Dendritic cell treated with granulocyte-macrophage colony-stimulating factor and Interleukin-4, amounts not matched to agents 40 ng/mL and 50 ng/mL, for 4 days (primary cell): ENCODE measurements at regions not wholly inside any gene's neighbourhood (a gene's known extent, or its start where the extent isn't known, plus 50 kb on each side); places are given as distances from the start of the nearest gene placed in this dataset.

Source experiments
- H3K27ac Mint-ChIP-seq: one replicate; pipeline ENCODE4 v1.8.0; 2022; ENCODE audit warnings: mild to moderate bottlenecking, mixed read lengths
- H3K27me3 Mint-ChIP-seq: one replicate; pipeline ENCODE4 v1.8.0; 2022; ENCODE audit warnings: mild to moderate bottlenecking, mixed read lengths
- H3K36me3 Mint-ChIP-seq: one replicate; pipeline ENCODE4 v1.8.0; 2022; ENCODE audit warnings: low read depth, mixed read lengths
- H3K4me1 Mint-ChIP-seq: one replicate; pipeline ENCODE4 v1.8.0; 2022; ENCODE audit warnings: low read depth, mixed read lengths
- H3K4me3 Mint-ChIP-seq: one replicate; pipeline ENCODE4 v1.8.0; 2022; ENCODE audit warnings: mild to moderate bottlenecking, moderate library complexity, mixed read lengths
- H3K9me3 Mint-ChIP-seq: one replicate; pipeline ENCODE4 v1.8.0; 2022; ENCODE audit warnings: mixed read lengths
- intact Hi-C: fragments of 100-400 bp; cut with micrococcal nuclease; formaldehyde crosslinking; loops from one replicate; pipeline ENCODE4 v1.15.0; 2022

DNA sequence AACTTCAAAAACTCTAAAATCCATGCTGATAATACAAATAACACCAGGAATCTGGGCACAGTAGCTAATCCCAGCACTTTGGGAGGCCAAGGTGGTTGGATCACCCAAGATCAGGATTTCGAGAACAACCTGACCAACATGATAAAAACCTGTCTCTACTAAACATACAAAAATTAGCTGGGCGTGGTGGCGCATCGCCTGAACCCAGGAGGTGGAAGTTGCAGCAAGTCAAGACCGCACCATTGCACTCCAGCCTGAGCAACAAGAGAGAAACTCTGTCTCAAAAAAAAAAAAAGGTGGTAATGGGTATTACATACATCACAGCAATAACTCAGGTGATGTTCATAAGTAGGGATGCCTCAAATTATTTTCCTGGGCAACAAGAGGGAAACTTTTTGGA lies 315.0 kb upstream of the MEOX2 start:
- no peaks in the 10 kb centered on the region for H3K27me3 Mint-ChIP-seq
- intact Hi-C loops: no loop called here
- H3K4me3 Mint-ChIP-seq: no peak overlapping the region
- H3K27ac Mint-ChIP-seq: no peak overlapping the region
- H3K36me3 Mint-ChIP-seq: no peaks in the 10 kb centered on the region
- H3K9me3 Mint-ChIP-seq: no peaks in the 10 kb centered on the region
- H3K4me1 Mint-ChIP-seq: no peaks in the 10 kb centered on the region

DNA sequence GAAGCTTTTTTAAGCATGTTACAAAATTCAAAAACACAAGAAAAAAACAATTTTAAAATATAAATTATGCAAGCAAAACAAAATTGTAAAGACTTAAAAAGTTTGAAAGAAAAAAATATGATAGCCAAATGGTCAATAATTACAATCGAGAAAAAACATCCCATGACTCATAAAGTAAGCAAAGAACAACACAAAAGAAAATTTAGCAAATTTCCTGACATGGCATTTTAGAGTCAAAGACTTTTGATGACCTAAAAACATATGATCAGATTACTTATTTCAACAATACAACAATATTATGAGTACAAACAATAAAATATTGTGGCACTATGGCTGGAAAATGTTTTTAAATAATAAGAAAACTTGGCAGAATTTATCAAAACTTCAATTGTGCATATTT lies 312.1 kb upstream of the MEOX2 start:
- Mint-ChIP-seq H3K36me3 (no peaks in the 10 kb centered on the region), H3K27me3 (no peaks in the 10 kb centered on the region), H3K4me1 (no peaks in the 10 kb centered on the region), H3K4me3 (no peak overlapping the region), H3K27ac (no peak overlapping the region), H3K9me3 (no peaks in the 10 kb centered on the region)
- intact Hi-C loops: no loop called here

DNA sequence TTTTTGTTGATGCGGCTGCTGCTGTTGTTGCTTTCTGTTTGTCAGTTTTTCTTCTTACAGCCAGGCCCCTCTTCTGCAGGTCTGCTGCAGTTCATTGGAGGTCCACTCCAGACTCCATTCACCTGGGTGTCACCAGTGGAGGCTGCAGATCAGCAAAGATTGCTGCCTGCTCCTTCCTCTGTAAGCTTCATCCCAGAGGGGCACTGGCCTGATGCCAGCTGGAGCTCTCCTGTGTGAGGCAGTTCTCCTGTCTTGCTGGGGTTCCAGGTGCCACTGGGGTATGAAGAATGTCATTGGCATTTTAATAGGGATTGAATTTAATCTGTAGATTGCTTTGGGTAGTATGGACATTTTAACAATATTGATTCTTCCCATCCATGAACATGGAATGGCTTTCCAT lies 308.5 kb upstream of the MEOX2 start:
- Mint-ChIP-seq H3K27ac (no peak overlapping the region), H3K9me3 (no peaks in the 10 kb centered on the region), H3K27me3 (no peaks in the 10 kb centered on the region), H3K4me3 (no peak overlapping the region), H3K36me3 (no peaks in the 10 kb centered on the region), H3K4me1 (no peaks in the 10 kb centered on the region)
- intact Hi-C loops: no loop called here

DNA sequence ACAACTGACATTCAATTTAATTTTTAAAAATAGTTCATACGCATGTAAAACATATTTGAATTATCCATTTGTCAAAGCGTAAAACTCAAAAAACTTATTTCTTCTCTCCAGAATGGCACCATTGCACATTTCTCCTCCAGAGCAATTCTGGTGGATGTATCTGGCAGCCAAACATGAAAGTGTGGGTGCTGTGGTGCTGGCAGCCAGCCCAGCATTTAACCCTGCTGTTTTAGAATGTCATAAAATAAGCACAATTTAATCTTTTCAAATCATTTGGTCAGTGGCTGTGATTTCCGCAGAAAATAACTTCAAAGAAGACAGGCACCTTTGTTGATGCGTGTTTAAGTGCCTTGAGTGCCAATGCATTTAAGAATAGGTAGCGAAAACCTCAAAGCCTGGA lies 302.7 kb upstream of the MEOX2 start:
- intact Hi-C loops: no loop called here
- Mint-ChIP-seq H3K4me3 (no peak overlapping the region), H3K4me1 (no peaks in the 10 kb centered on the region), H3K36me3 (no peaks in the 10 kb centered on the region), H3K27me3 (no peaks in the 10 kb centered on the region), H3K9me3 (no peaks in the 10 kb centered on the region), H3K27ac (no peak overlapping the region)

DNA sequence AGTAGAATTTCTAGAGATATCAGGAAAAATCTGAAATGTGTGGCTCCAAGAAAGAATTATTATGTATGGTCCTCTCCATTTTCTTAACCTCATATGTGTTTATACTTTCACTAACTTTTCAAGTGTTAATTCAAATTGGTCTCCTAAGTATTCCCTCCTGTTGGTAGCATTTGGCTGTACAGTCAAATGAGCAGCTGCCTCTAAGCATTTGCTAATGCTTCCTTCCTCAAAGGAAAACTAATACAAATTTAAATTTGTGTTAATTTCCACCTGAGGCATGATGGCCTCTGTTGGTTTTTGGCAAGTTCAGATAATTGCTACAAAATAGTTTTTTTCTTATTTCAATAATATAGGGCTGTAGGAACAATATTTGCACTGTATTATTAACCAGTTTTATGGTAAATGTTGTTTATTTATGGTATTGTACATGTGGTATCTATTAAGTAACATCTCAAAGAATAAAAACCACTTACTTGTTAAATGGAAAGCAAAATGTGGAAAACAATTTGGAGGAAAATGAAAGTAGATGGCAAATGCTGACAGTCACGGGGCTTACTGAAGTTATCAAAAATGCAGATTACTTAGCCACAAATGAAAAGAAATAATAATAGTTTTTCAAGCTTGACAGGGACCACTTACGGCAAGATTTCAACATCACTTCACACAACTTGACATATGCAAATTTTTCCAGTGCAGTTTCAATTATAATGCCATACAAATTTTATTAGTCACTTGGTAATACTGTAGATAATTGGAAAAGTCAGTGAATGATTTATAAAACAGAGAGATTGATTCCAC lies 299.3 kb upstream of the MEOX2 start:
- H3K4me3 Mint-ChIP-seq: no peak overlapping the region
- H3K27ac Mint-ChIP-seq: no peak overlapping the region
- intact Hi-C loops: no loop called here
- no peaks in the 10 kb centered on the region for H3K27me3 Mint-ChIP-seq
- no peaks in the 10 kb centered on the region for H3K4me1 Mint-ChIP-seq
- no peaks in the 10 kb centered on the region for H3K9me3 Mint-ChIP-seq
- no peaks in the 10 kb centered on the region for H3K36me3 Mint-ChIP-seq

DNA sequence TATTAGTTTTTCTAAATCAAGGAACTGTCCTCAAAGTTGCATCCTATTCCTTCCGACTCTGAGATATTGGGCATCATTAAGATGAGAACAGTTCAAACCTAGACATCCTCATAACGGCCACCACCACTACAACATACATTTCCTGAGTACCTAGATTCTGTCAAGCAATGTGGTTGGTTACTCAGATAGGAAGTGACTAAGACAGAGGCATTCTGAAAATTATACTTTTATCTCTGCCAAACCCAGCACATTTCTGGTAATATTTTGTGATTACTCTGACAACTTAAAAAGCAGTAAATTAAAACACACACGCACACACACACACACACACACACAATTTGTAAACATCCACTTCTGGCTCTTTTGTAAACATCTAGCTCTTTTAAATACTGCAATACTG lies 291.2 kb upstream of the MEOX2 start:
- no peak overlapping the region for H3K4me3 Mint-ChIP-seq
- H3K9me3 Mint-ChIP-seq: no peaks in the 10 kb centered on the region
- H3K4me1 Mint-ChIP-seq: peaks cover 7% of the 10 kb centered on the region
- H3K27ac Mint-ChIP-seq: no peak overlapping the region
- H3K36me3 Mint-ChIP-seq: no peaks in the 10 kb centered on the region
- intact Hi-C loops: no loop called here
- no peaks in the 10 kb centered on the region for H3K27me3 Mint-ChIP-seq

DNA sequence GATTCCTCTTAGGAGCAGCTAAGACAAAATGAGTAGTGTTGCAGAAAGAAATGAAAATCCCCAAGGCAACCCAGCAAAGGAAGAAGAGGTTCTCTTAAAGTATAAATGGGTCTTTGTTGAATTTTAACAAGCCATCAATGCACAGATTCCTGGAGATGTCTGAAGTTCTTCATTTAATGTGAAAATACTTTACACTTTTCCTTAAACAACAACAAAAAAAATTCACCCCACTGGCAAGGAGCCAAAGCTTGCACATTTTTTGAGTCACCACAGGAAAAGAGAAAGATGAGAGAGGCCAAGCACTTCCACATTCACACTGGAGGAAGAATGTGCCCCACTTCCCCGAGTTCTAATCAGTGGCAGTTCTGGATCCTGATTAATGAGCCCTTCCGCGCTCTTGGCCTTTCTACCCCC lies 286.4 kb upstream of the MEOX2 start:
- Mint-ChIP-seq H3K4me1 (peaks cover 7% of the 10 kb centered on the region), H3K9me3 (no peaks in the 10 kb centered on the region), H3K4me3 (no peak overlapping the region), H3K36me3 (no peaks in the 10 kb centered on the region), H3K27ac (no peak overlapping the region), H3K27me3 (no peaks in the 10 kb centered on the region)
- intact Hi-C loops: no loop called here

DNA sequence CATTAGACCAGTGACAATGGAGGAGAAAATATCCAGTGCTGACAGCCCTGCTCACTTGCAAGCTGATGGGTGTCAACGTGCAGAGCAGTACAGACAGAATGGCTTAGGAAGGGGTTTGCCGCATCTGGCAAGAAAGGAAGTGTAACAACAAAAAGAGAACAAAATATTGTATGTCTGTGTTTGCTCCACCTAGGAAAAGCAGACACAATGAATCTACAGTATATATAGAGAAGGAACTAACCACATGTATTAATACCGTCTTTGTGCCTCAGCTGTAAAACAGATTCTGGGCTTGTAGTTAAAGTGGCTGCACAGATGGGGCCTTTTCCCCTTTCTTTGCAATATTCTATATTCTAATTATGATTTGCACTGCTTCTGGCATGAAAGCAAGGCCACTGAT lies 281.1 kb upstream of the MEOX2 start:
- no peak overlapping the region for H3K4me3 Mint-ChIP-seq
- intact Hi-C loops: no loop called here
- H3K36me3 Mint-ChIP-seq: no peaks in the 10 kb centered on the region
- H3K9me3 Mint-ChIP-seq: peaks cover 8% of the 10 kb centered on the region
- no peaks in the 10 kb centered on the region for H3K4me1 Mint-ChIP-seq
- no peak overlapping the region for H3K27ac Mint-ChIP-seq
- no peaks in the 10 kb centered on the region for H3K27me3 Mint-ChIP-seq

DNA sequence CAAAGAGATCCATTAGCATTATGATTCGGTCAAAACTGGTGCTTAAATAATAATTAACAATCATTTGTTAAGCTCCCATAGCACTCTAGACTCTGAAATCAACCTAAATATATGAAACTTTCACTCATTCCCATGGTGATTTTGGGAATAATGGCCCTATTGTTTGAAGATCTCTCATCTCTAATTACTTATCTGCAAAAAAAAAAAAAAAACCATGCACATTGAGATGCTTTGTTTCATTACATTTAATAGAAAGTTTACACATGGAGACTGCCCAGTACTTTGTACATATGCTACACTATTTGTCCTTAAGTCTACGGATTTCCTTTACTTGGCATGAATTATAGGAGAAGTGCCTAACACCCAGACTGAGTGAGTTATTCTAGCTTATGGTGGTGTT lies 280.6 kb upstream of the MEOX2 start:
- H3K4me1 Mint-ChIP-seq: no peaks in the 10 kb centered on the region
- peaks cover 8% of the 10 kb centered on the region for H3K9me3 Mint-ChIP-seq
- no peaks in the 10 kb centered on the region for H3K27me3 Mint-ChIP-seq
- no peak overlapping the region for H3K4me3 Mint-ChIP-seq
- intact Hi-C loops: no loop called here
- no peaks in the 10 kb centered on the region for H3K36me3 Mint-ChIP-seq
- no peak overlapping the region for H3K27ac Mint-ChIP-seq

DNA sequence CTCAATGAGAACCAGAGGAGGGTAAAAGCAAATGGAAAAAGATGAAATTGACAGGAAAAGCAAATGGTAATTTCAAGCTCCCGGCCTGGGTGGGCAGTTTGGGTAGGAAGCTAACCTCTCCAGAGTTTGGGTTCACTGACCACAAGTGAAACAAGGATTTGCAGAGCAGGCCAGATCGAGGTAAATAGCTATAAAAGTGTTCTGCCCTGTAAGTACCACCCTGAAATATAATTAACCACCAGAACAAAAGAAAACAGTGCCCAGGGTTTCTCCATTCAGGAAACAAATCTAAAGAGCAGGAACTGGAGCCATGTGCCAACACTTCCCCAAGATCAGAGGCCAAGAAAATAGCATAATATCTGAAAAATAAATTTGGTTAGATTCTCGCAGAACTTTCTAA lies 276.7 kb upstream of the MEOX2 start:
- Mint-ChIP-seq H3K27me3 (no peaks in the 10 kb centered on the region), H3K9me3 (peaks cover 16% of the 10 kb centered on the region), H3K27ac (no peak overlapping the region), H3K4me3 (no peak overlapping the region), H3K36me3 (no peaks in the 10 kb centered on the region), H3K4me1 (no peaks in the 10 kb centered on the region)
- intact Hi-C loops: no loop called here

DNA sequence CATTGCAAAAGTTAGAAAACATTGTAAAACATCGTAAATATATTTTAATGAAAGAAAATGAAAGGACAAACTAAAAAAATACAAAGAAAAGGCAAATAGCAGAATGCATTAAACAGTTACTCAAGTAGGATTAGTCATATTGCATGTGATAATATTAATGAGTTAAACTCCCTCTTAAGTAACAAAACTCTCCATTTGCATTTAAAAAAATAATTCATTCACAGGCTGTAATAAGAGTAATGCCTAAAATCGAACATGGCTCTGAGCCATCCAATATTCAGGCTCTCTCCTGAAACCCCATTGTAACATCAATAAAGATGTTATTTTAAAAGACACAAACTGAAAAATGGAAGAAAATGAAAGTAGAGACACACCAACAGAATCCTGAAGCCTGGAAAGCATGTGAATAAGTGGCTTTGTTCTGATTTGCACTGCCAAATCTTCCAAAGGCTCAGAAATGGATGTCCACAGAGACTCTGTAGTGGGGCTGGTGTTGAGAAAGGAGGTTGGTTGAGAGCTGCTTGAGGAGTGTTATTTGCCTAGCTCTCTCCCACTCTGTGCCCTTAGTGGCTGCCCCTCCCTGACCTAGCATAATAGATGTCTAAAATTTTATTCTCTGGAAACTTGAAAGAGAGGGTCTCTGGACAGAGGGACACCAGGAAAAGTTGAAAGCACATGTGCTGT lies 268.3 kb upstream of the MEOX2 start:
- Mint-ChIP-seq H3K36me3 (no peaks in the 10 kb centered on the region), H3K4me1 (no peaks in the 10 kb centered on the region), H3K27ac (no peak overlapping the region), H3K27me3 (no peaks in the 10 kb centered on the region), H3K9me3 (peaks cover 17% of the 10 kb centered on the region), H3K4me3 (no peak overlapping the region)
- intact Hi-C loops: no loop called here

DNA sequence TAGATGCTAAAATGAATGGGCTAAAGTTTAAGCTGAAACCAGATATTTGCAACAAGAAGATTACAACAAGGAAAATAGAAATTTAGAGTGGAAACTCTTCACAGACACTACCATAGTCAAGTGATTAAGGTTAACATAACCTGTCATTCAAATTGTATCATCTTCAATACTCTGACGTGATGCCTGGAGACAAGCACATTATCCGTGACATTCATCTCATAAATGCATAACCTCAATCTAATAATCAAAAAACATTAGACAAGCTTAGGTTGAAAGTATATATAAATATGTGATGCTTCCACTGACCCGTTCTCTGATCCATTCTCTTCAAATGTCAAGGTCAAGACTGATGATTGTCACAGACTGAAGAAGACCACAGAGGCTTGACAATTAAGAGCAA lies 263.8 kb upstream of the MEOX2 start:
- H3K27ac Mint-ChIP-seq: no peak overlapping the region
- no peaks in the 10 kb centered on the region for H3K9me3 Mint-ChIP-seq
- intact Hi-C loops: no loop called here
- no peaks in the 10 kb centered on the region for H3K36me3 Mint-ChIP-seq
- H3K4me3 Mint-ChIP-seq: no peak overlapping the region
- H3K4me1 Mint-ChIP-seq: no peaks in the 10 kb centered on the region
- no peaks in the 10 kb centered on the region for H3K27me3 Mint-ChIP-seq

DNA sequence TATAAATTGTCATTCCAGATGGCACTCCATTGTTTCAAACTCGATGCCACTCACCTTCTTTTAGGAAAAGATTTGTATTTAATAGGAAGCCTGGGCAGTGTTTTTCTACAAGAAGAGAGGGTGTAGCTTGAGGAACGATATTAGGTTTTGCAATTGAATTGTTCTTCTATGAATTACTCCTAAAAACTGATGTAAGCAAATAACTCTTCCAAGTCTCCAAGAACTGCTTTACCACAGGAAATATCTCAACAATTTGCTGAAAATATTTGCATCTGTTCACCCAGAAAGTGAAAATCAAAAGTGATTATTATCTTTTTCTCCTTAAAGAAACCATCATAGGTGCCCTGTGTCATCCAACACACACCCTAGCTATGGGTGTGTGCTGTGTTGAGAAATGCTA lies 261.3 kb upstream of the MEOX2 start:
- Mint-ChIP-seq H3K4me3 (no peak overlapping the region), H3K27me3 (no peaks in the 10 kb centered on the region), H3K36me3 (no peaks in the 10 kb centered on the region), H3K27ac (no peak overlapping the region), H3K4me1 (no peaks in the 10 kb centered on the region), H3K9me3 (no peaks in the 10 kb centered on the region)
- intact Hi-C loops: no loop called here

DNA sequence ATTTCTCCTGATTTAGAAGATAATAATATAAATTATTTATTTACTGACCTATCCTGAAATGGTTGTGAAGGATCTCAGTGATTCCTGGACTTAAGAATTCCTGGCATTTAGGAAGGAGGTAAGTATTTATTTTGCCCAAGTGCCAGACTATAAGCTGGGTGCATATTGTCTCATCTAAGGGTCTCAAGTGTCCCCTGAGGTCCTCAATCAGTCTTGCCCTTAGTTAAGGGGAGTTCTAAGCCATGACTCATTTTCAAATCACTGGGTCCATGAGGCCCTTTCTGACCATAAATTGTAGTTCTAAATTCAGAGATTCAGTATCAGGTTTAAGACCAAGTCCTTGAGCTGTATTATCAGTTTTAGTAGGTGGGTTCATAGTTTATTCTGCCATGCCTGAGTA lies 251.6 kb upstream of the MEOX2 start:
- intact Hi-C loops: no loop called here
- Mint-ChIP-seq H3K27me3 (no peaks in the 10 kb centered on the region), H3K4me1 (no peaks in the 10 kb centered on the region), H3K27ac (no peak overlapping the region), H3K36me3 (no peaks in the 10 kb centered on the region), H3K4me3 (no peak overlapping the region), H3K9me3 (peaks cover 11% of the 10 kb centered on the region)

DNA sequence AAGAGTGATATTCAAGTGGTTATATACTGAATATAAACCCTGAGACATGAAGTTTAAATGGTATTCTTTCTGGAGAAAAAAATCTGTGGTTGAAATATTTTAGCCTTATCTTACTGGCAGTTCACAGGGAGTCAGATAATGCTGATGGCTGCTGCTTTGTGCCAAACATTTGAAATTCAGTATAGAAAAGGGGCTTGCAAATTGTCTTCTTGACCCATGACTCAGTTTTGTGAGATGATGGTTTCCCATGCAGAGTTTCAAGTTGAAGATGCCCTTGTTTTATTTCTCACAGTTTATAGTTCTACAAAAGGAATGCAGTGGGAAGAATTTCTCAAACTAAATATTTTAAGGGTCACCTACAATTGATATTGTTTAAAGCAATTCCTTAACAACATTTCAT lies 251.1 kb upstream of the MEOX2 start:
- Mint-ChIP-seq H3K9me3 (peaks cover 11% of the 10 kb centered on the region), H3K4me3 (no peak overlapping the region), H3K4me1 (no peaks in the 10 kb centered on the region), H3K36me3 (no peaks in the 10 kb centered on the region), H3K27me3 (no peaks in the 10 kb centered on the region), H3K27ac (no peak overlapping the region)
- intact Hi-C loops: no loop called here
